G401 (cell line): ENCODE measurements at regions not wholly inside any gene's neighbourhood (a gene's known extent, or its start where the extent isn't known, plus 50 kb on each side); places are given as distances from the start of the nearest gene placed in this dataset.
"Not testable (repeated sequence)": the region's sequence is repeated elsewhere in the genome, so short reads cannot be mapped to it uniquely, and the experiment has no call there.

Experiments
- DNase-seq: peaks from one replicate; pipeline ENCODE4 v3.0.0-alpha.2; 2015; ENCODE audit warnings: low spot score
- in situ Hi-C: cut with HindIII; loops from 2 replicates; pipeline ENCODE4 v1.10.0; 2016; ENCODE audit warnings: low sequenced_read_pairs, mixed read lengths

GRCh38 chr13:97885641-97886040, 67.8 kb upstream of the IPO5 start:
- in situ Hi-C loops = no loop called here
- DNase-seq = no peak

GRCh38 chr13:97889803-97890202, 63.7 kb upstream of the IPO5 start:
- DNase-seq = no peak
- in situ Hi-C loops = no loop called here

- in situ Hi-C loops = no loop called here
- DNase-seq = no peak
These were observed 62.9 kb upstream of the IPO5 start for GRCh38 chr13:97890573-97890972.

- in situ Hi-C loops = not testable (repeated sequence)
These were observed 61.5 kb upstream of the IPO5 start for GRCh38 chr13:97891964-97892363.

GRCh38 chr13:97892717-97893116, 60.8 kb upstream of the IPO5 start:
- DNase-seq = no peak

More at GRCh38 chr13:97891964-97892363, 61.5 kb upstream of the IPO5 start:
- not testable (repeated sequence) for DNase-seq

GRCh38 chr13:97895383-97895782, 58.1 kb upstream of the IPO5 start:
- no peak for DNase-seq
- in situ Hi-C loops = no loop called here

More at GRCh38 chr13:97892717-97893116, 60.8 kb upstream of the IPO5 start:
- in situ Hi-C loops = no loop called here

- in situ Hi-C loops = no loop called here
- no peak for DNase-seq
These were observed 57.0 kb upstream of the IPO5 start for GRCh38 chr13:97896446-97896845.

- DNase-seq = no peak
- in situ Hi-C loops = no loop called here
These were observed 51.8 kb upstream of the IPO5 start for GRCh38 chr13:97901716-97902115.
